Stimulated activated CD4-positive, alpha-beta T cell treated with anti-CD3 and anti-CD28 coated beads, TNF-alpha, amount 100 ng/mL, for 24 hours (primary cell): ENCODE measurements at regions not wholly inside any gene's neighbourhood (a gene's known extent, or its start where the extent isn't known, plus 50 kb on each side); places are given as distances from the start of the nearest gene placed in this dataset.
"Not testable (repeated sequence)": the region's sequence is repeated elsewhere in the genome, so short reads cannot be mapped to it uniquely, and the experiment has no call there.

Experiments used
- DNase-seq, 3 experiments: peaks; one replicate each; pipeline ENCODE4 v3.0.0-alpha.2; 2020; ENCODE audit warnings: low read depth in 3 of 3

- no peak for DNase-seq
Measured at GRCh38 chr10:21463436-21463835, 62.0 kb downstream of the SKIDA1 start.

DNA sequence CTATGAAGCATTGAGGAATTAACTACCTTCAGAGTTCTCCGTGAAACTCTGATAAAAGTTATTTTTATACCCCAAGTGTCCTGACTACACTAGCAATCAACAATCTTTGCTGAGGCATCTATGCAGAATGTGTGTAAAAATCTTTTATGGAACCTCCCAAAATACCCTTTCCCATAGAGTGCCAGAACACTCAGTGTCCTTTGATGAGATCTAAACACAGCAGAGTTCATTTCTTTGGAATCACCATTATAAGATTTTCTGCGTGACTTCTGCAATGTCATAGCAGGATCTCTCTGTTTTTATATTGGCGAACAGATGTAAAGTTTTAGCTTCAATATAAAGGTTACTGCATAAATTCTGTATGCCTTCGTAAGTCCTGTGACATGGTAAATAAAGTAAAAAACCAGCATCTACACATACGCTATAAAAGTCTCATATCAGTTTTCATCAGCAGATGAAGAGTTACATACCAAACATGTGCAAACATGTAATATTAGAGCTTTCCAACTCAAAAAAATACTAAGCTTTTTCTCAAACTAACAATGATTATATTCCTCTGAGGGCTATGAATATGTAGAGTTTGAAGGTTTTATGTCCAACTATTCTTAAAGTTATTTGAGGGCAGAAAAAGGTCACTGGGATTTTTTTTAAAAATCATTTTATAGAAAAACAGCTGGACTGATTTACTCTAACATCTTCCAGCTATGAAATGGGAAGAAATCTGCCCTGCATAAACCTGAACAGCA is 67.2 kb downstream of the SKIDA1 start:
- DNase-seq = no peak

GRCh38 chr10:21456160-21456559 is 69.3 kb downstream of the SKIDA1 start:
- DNase-seq = no peak

DNA sequence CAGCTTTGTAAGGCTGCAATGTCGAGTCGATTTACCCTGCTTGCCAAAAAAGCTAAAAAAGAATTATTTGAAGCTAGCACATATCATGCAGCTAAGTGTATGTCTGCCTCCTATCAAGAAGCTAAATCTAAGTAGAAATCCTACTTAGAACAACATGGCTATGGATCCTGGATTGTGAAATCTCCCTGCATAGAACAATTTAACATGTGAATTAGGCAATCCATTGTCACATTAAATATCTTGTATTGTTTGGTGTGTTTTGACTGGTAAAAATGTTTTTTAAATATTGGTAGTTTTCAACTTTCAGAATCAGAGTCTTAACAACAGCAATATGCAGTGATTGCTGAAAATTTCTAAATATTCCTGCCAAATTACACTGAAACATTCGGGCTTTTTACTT is 73.3 kb downstream of the SKIDA1 start:
- no peak for DNase-seq

DNA sequence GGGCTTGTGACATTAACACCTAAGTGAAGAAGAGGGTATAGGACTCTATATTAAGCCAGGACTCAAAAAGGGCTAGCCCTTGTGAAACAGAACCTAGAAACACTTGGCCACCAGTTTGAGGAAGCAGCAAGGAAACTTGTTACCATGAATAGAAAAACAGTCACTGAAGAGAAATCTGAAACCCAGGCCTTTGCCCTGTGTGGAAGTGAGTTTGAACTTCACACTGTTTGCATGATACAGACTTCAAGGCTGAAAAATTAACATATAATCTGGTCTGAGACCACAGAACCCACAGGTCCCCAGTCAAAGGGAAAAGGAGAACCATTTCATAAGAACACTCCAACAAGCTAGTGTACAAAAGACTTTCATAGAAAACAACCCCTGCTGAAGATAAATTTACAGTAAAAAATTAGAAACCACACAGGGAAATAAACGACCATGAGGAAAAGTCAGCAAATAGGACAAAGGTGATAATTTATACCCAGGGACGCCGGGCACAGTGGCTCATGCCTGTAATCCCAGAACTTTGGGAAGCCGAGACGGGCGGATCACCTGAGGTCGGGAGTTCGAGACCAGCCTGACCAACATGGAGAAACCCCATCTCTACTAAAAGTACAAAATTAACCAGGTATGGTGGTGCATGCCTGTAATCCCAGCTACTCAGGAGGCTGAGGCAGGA is 76.1 kb downstream of the SKIDA1 start:
- no peak for DNase-seq

- DNase-seq = no peak
Measured at GRCh38 chr10:21445163-21445562, 80.3 kb downstream of the SKIDA1 start.

DNA sequence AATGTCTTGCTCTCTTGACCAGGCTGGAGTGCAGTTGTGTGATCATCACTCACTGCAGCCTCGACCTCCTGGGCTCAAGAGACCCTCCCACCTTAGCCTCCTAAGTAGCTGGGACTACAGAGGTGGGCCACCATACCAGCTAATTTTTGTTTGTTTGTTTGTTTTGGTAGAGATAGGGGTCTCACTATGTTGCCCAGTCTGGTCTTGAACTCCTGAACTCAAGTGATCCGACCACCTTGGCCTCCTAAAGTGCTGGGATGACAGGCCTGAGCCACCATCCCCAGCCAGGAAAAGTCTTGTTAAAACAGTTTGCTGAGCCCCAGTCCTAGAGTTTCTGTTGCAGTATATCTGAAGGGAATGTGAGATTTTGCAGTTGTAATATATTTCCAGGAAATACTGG is 83.9 kb downstream of the SKIDA1 start:
- DNase-seq = no peak

GRCh38 chr10:21438914-21439313 is 86.6 kb downstream of the SKIDA1 start:
- DNase-seq = not testable (repeated sequence)

GRCh38 chr10:21437770-21438382 is 87.6 kb downstream of the SKIDA1 start:
- DNase-seq = no peak

GRCh38 chr10:21432266-21432665 is 93.2 kb downstream of the SKIDA1 start:
- DNase-seq = no peak

DNA sequence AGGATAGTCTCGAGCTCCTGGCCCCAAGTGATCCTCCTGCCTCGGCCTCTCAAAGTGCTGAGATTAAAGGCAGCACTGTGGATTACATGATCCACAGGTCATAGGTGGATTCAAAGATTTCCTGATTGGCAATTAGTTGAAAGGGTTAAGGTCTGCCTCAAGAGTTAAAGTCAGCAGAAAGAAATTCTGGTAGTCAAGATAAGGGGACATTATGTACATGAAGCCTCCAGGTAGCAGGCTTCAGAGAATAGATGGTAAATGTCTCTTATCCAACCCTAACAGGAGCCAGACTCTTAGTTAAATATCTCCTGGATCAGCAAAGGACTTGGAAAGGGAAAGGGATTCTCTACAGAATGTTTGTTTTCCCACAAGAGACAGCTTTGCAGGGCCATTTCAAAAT is 93.7 kb downstream of the SKIDA1 start:
- no peak for DNase-seq

DNA sequence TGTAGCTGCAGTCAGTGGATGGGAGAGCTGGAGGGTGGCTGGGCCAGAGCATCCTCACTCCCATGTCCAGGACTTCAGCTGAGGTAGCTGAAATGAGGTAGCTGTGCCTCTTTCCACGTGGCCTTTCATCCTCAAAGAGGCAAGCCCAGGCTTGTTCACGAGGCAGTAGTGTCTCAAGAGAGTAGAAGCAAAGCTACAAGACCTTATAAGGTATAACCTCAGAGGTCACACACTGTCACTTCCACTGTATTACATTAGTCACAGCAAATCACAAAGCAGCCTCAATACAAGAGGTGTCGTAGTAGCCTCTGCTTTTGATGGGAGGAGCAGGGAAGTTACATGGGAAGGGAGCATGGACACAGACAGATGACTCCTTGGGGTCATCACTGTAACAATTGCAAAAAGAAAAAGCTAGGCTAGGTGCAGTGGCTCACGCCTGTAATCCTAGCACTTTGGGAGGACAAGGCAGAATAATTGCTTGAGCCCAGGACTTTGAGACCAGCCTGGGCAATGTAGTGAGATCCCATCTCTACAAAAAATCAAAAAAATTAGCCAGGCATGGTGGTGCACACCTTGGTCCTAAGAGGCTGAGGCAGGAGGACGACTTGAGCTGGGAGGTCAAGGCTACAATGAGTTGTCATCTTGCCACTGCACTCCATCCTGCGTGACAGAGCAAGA is 97.5 kb downstream of the SKIDA1 start:
- DNase-seq = no peak

GRCh38 chr10:21424459-21424861 is 101.0 kb downstream of the SKIDA1 start:
- DNase-seq = no peak

DNA sequence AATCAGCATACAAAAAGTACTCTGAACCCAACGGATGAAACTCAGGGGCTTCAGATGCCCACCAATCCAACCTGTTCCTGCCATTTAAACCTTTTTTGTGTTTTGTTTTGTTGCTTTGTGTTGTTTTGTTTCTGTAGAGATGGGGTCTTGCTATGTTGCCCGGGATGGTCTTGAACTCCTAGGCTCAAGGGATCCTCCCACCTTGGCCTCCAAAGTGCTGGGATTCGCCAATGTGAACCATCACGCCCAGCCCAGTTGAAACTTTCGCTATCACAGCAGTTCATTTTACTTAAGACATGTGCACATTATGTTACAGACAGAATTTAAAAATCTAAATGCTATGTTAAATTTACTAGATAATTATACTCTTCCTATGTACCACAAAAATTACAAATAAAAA is 101.6 kb downstream of the SKIDA1 start:
- DNase-seq = no peak

DNA sequence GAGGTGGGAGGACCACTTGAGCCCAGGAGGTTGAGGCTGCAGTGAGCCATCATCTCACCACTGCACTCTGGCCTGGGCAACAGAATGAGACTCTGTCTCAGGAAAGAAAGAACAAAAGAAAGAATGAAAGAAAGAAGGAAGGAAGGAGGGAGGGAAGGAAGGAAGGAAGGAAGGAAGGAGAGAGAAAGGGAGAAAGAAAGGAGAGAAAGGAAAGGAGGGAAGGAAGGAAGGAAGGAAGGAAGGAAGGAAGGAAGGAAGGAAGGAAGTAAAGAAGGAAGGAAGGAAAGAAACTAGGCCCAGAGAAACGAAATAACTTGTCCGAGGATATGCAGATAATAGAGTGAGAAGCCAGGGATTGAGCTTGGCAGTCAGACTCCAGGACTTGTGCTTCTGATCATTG is 102.1 kb downstream of the SKIDA1 start:
- DNase-seq = no peak

DNA sequence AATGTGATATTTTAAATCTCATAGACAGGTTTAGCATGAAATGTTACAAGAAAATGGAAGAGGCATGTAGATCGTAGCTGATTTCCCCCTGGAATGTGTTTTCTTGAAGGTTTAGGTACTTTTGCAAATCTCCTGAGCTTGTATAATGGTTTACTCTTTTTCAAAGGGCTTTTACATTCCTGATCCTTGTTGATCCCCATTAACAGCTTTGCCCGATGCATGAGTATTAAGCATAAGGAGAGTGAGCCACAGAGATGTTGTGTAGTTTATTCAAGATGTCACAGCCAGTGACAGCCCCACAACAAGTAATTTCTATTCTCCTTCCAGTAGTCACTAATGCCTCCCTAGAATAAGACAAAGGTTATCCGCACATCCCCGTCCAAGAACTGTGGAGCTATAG is 103.7 kb downstream of the SKIDA1 start:
- DNase-seq = no peak

DNA sequence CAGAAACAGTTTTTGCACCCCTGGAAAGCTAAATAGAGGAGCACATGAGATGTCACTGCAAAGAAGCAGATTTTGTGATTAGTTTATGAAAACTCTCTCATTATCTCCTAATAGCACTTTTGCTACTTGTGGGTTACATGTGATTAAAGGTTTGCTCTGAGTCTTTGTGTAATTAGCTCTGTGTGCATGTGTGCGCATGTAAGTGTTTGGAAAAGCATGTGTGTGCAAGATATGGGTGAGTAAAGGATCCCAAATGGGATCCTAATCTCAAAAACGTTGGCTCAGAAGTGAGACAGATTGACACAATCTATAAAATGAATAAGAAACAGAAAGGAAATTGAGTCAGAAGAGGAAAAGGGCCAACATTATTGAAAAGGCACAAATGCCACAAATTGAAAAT is 104.5 kb downstream of the SKIDA1 start:
- DNase-seq = no peak

- DNase-seq = not testable (repeated sequence)
Measured at GRCh38 chr10:21418981-21419576, 106.4 kb downstream of the SKIDA1 start.

GRCh38 chr10:21417172-21417712 is 108.2 kb downstream of the SKIDA1 start:
- no peak for DNase-seq

- no peak for DNase-seq
Measured at GRCh38 chr10:21413680-21414079, 111.8 kb downstream of the SKIDA1 start.

- DNase-seq = no peak
Measured at GRCh38 chr10:21413268-21413667, 112.2 kb downstream of the SKIDA1 start.
